Amniotic stem cell (primary cell): ENCODE measurements at regions not wholly inside any gene's neighbourhood (a gene's known extent, or its start where the extent isn't known, plus 50 kb on each side); places are given as distances from the start of the nearest gene placed in this dataset.
A peak's percentile ranks its signal among the peaks of the same experiment; 100 is the strongest.

ENCODE experiments used
- DNase-seq: peaks from one replicate; lab custom pipeline; 2025; lab: John Stamatoyannopoulos, UW

DNA sequence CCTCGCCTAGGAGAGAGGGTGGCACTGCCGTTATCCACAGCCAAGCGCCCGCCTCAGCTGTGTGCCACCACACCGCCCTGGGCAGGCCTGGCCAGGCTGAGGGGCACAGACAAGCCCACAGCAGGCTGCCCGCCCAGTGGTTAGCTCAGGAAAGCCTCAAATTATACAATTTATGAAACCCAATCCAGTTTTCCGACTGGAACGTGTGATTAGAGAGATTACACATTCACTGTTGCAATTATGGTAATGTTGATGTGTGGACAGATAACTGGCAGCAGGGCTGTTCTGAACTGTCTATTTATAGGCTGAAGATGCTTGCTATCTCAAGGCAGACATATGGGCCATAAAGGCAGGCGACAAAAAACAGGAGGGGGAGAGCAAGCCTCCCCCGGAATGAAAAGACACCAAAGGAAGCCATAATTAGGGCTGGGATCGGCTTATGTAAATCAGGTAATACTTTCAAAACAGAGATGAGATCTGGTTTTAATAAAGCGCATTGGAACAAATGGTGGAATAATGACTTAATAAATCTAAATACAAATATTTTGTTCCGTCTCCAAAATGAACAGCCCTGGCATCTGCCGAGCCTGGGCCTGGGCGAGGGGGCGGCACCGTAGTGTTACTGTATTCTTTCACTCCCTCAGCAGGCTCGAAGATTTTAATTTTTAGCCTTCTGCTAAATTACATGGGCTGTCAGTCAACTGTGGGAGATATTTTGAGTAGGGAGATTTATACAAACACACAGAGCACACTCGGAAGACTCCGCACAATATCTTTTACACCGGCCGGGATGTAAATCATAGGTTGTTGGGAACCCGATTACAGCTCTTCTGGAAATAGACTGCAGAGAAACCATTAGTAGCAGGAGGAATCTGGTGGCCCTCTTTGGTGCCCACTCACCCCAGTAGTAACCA is 103.1 kb upstream of the TLE3 start:
- DNase-seq: no peak

DNA sequence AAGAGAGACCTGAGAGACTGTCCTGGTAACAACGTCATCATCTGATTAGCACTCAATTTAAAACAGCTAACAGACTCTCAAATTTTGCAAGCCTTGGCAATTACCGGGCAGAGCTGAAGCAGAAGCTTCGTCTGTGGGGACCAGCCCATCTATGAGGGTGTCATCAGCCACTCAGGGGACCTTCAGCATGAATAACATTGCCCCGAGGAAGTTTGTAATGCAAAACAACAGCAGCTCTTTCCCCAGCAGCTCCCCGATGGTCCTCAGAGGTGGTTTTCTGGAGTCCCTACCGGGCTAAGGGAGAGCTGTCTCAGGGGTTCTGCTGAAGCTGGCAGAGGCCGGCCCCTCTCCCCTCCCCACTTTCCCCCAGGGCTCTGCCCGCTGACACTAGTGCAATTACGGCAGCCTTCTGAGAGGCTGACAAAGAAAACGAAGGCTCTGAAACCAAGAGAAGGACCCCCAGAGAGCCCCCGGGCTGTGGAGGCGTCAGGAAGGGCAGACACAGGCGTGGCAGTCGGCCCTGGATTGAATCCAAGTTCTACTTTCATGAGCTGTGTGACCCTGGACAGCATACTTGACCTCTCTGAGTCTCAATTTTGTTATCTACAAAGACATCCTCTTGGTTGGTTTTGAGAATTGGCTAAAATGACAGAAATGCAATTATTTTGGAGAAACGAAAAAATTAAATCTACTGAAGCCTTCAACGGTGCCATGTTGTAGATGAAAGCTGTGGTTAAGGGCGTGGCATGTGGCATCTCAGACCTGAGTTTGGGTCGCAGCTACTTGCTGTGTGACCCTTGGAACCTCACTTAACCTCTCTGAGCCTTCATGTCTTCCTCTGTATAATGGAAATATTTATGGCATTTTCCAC is 102.1 kb upstream of the TLE3 start:
- DNase-seq: no peak

DNA sequence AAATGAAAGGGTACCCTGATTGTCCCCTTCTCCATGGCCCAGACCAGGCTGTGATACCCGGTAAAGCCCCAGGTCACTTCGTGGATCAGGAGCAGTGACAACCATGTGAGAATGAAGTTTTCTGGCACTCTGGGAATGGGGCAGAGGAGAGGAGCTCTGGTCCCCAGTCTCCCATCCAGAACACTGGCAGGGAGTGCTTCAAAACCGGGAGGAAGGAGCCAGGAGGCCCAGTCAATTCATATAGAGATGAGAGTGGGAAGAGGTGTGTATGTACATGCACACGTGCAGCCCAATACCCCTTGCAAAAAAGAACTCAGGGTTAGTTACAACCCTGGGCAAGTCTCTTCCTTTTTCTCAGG is 101.4 kb upstream of the TLE3 start:
- DNase-seq: no peak

DNA sequence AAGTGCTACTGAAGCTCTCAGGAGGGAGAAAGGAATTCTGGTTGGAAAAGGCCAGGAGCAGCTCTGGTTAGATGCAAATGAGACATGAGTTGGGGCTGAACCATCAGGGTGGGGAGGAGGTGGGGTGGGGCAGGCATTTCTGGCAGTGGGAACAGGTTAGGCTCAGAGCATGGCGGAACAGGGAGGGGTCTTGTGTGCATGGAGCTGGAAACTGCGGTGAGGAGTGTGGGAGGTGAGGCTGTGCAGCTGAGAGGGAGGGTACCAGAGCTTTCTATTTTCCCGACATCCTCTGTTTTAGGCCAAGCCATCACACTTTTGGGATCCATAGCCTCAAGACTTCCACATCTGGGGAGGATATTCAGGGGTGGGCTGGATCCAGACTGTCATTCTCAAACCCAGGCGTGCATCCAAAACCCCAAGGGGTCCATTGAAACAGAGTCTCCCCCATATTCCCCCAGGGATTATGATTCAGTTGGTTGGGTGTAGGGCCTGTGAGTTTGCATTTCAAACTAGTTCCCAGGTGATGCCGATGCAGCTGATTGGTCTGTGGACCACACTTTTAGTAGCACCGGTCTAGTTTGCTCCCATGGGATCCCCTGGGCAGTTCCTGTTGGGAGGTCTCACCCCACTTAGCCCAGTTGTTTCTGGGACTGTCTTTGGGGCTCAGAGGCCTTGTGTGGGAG is 100.9 kb upstream of the TLE3 start:
- no peak for DNase-seq

DNA sequence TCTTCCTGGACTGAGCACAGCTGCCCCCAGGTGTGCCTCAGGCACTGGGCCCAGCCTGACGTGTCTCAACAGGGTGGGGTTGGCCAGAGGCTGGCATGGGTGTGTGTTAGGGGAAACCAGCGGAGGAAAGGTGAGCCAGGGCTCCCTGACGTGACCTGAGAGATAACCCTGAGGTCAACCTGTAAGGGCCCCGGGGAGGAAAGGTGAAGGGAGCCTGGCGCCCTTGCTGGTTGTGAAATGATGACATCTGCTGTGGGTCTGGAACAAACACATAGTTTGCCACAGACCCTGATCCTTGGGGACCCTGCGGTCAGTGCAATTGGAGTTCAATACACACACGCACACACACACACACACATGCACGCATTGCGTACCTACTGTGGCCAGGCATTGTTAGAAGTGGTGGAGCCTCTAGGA is 100.2 kb upstream of the TLE3 start:
- no peak for DNase-seq

DNA sequence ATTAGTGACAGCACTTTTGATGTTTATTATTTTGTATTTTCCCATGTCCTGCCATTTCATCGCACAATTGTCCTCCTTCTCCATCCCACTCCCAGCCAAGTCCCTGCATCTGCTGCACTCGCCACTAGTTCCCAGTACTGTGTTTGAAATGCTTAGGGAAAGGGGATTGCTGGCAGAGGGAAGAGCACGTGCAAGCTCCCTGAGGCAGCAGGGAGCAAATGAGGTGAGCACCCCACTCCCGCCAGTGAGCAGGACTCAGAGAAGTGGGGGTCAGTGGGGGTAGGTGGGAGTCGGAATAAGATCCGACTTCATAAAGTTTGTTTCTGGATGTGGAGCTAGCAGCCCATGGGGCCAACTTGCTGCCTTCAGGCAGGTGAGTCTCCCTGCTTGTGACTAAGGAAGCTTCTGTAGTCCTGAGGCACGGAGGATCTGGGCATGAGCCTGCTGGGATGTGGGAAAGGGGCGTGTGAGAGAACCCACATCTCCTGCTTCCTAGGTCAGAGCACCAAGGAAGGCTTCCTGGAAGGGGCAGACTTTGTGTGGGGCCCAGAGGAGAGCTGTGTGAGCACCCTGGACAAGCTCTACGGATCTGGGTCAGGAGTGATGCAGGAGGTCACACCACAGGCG is 99.7 kb upstream of the TLE3 start:
- DNase-seq: no peak

DNA sequence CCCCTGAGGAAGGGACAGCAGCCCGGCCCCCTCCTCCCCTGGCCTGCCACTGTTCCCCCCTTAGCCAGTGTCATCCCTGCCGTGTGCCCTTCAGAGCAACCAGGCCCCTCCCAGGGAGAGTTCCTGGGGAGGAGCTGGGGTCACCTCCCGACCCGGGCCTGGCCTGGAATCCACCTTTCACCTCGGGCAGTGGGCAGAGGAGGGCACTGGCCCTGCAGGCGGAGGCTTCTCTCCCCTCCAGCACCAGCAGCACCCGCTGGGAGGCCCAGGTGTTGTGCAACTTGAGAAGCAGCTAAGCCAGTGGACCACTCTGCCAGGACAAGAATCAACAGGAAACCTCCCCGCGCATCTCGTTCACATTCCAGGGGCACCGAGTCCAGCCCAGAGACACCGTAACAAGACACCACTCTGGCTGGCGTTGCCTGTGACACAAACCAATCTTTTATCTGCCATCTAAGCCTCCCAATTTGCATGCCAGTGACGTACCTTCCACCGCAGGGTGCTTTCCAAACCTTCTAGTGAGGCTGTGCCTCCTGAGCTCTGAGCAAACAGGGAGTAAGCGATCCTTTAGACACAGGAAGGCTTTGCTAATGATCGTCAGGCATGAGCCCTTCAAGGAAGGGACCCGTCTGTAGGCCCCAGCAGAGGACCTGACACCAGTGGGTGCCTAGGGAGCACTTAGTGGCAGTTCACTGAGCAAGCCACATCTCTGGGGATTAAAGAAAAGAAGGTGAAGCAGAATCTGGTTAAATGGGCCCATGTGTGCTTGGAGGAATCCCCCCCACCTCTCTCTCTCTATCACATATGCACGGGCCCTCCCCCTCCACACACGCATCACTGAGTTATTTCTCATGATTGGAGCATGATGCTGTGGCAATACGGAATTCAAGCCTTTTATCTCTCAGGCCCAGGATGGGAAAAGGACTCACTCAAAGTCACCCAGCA is 98.9 kb upstream of the TLE3 start:
- DNase-seq: no peak

DNA sequence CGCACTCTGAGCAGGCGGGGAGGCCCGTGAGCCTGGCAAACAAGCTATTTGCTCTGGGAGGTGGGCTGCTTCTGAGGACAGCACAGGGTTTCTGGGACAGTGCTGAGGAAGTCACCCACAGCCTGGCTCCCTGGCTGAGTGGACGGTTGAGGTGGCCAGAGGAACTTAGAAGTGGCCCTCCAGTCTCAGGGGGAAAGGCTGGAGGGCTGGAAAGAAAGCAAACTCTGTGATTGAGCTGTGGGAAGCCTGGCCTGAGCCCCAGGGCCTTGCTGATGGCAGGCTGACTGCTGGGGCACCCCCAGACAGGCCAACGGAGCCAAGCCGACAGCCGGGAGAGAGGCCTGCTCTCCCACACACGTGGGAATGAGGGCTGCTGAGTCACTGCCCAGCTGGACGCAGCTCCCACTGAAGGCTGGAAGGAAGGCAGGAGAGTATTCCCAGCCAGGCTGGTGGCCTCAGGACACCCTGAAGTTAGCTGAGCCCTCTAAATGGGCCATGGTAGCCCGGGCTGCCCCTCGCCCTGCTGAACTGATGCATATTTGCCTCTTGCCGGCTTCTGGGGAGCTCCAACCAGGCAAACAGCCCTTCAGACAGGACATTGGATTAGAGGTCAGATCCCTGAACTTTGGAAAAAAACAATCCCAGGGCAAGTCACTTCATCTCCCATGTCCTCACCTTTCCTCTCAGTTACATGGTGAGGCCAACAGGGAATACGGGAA is 98.0 kb upstream of the TLE3 start:
- DNase-seq: peak; percentile 9

DNA sequence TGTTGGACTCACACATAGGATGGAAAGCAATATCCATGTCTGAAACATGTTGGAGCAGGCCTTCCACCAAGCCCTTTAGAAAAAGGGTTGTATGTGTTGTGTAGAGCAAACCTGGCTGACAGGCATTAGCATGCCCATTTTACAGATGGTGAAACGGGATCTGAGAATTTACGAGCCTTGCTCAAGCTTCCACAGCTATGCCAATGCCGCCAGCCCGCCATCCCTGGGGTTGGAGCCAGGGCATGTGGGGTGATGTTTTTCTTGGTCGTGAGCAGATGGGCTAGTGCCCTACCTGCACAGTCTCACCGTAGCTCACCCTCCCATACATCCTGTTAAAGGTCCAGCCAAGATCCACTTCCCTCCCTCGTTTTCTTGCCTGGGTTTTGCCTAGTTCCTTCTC is 97.5 kb upstream of the TLE3 start:
- DNase-seq: no peak

DNA sequence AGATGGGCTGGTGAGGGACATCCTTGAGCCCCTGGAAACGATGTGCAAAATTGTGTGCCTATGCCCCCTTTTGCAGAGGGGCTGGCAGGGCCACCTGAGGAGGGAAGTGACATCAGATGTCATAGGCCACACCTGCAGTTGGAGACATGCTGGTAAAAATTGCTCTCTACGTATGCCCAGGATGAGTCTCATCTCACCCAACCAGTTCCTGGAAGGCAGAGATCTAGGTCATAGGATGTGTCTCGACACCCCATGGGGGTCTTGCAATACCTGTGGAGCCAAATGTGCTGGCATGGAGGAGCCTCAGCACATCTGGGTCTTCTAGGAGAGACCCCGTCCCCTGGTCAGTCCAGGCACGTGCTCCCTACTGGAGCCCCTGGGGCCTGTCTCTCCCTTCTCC is 96.5 kb upstream of the TLE3 start:
- DNase-seq: no peak

DNA sequence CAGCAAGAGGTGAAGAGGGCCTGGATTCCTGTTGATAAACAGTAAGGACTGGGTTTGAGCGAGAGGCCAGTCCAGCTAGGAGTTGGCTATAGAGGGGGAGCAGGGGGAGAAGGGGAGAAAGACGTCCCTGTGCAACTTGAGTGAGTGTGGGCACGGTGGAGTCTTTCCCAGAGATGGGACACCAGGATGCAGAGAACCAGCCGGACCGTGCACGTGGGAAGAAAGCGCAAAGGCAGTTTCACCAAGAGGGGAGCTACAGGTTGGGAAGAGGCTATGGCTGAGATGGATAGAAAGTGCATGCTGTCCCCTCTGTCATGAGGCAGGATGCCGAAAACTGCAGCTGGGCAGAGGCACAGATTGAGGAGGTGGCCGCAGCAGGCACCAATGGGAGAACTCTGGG is 96.0 kb upstream of the TLE3 start:
- DNase-seq: no peak

DNA sequence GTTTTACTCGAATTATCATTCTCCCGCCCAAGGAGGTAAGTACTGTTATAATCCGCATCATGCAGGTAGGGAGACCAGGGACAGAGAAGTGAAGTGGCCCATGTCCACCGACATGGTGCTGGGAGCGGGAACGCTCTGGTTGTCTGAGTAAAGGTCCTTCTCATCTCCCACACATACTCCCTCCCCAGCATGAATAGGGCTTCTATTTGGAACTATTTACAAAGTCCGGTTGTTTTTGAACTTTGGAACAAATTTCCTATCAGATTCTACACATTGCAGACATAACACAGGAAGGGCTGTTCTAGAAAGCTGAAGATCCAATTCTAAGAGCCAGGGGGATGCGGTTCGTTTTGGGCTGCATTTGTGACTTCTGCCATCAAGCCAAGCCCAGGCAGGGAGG is 94.8 kb upstream of the TLE3 start:
- DNase-seq: no peak

DNA sequence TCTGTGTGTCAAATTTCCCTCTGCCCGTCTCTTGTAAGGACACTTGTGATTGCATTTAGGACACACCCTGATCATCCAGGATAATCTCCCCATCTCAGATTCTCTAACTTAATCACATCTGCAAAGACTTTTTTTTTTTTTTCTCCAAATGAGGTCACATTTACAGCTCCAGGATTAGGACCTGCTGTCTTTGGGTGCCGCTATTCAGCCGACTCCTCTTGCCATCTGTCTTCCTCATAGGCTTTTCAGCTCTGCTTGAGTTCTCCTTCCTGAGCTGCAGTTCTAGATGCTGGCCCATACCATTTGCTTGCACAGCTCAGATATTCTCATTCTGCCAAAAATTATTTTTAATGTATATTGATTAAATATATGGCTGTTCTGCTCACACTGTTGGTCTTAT is 94.3 kb upstream of the TLE3 start:
- DNase-seq: no peak

DNA sequence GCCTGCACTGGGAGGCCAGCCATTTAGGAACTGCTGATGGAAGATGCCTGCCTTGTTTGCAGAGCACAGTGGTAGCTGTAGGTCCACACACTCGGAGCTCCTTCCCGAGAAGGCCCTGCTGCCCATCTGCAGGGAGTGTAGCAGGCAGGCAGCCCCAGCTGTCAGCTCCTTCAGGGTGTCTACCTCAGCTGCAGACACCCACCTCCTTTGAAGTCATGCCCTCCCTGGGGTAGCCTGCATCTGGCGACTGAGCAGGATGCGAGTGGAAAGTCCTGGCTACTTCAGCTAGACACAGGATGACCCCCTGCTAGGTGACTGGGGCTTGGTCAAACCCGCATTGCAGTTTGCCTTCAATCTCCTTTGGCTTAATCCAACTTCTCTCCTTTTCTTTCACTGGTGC is 93.2 kb upstream of the TLE3 start:
- no peak for DNase-seq

DNA sequence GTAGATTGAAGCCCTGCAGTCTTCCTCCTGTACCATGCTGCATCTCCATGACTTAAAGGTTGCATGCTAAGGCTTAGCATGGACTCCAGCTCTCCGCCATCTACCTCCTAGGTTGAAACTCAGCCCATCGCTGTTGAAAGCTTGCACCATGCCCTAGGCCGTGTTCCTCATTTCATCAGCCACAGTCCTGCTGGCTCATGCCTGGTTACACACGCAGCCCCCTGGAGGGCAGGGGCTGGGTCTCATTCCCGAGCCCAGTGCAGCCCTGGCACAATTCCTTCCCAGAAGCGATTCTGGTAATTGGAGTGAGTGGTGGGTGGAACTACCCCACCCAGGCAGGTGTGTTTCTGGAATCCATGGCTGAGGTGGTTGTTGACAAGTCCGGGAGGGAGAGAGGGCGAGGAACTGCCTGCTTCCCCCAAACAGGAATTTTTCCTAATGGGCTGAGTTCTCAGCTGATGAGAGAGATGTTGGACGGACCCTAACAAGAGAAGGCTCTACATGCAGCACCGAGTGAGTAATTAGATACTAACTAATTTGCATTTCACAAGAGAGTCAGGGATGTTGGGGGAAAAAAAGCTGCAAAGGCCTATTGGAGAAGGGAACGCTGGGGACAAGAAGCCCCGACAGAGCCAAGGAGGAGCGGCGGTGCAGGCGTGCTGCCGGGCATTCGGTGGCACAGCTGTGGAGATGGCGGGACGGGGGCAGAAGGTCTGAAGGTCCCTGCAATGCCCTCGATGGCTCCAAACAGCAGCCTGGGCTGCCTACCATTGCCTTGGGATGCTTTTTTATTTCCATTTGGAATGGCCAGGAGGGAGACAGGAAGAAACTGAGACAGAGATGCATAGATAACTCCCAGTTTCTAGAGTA is 92.3 kb upstream of the TLE3 start:
- no peak for DNase-seq

DNA sequence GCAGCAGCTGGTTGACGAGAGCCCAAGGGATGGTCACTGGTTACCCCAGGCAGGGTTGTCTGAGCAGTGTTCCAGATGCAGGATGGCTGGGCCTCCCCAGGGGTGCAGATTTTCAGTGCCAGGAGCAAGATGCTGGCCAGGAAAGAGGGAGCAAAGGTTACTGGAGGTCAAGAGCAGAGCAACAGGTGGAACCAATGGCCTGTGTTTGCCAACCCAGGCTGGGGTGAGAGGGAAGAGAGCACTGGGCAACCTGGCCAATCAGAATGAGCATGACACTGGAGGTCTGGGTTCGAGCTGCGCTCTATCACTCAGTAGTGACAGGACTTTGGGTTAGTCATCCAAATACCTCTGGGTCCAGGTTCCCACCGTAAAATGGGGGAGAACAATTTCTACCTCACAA is 90.6 kb upstream of the TLE3 start:
- no peak for DNase-seq

DNA sequence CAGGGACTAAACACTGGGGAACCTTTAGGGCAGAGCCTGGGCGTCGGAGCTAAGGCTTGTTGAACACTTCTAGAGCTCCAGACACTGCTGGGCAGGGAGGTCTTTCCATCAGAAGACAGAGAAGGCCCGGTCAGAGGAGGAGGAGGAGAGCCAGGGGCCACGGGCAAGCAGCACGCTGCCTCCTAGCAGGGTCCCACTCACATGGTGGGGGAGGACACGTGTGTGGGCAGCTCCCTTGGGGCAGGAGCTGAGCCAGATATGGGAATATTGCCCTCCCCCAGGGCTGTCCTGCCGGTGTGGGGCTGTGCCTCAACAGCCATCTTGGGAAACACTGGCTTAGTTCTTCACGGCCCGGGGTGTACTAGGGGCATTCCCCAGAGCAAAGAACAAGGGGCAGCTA is 89.6 kb upstream of the TLE3 start:
- no peak for DNase-seq

DNA sequence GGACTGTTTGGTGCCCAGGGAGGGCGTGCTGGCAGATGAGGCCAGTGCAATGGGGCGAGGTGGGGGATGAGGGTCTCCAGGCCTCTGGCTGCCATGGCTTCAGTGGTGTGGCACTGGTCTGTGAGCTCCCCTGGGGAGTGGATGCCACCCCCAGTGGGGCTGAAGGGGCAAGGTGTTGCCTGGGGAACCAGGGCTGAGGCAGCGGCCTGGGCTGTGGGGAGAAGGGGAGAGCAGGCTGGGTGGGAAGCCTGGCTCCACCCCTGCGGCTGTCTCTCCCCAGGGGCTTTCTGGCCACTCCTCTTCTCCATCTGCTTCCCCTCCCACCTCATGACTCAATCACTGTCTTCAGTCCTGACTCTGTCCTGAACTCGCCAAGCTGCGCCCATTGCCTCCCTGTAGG is 88.4 kb upstream of the TLE3 start:
- DNase-seq: no peak

DNA sequence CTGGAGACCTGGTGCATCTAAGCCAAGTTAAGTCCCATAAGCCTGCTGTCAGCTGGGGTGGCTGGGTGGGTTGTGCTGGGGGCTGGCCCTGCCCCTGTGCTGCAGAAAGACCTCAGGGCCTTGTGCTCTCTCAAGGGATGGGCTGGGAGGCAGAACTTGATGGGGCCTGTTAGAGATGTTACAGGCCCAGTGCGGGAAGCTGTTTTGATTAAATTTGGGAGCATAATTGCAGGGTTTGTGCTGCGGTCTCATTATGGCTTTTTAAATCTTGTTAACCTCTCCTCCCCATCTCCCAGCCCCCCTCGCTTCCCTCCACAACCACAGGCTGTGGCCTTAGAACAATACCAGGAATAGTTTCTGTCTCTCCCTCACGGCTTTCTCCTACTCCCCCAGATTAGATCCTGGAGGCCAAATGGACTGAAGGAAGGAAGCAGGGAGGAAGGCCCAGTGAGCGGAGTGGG is 87.6 kb upstream of the TLE3 start:
- DNase-seq: no peak
